HG02973 (cell line): ENCODE measurements at regions not wholly inside any gene's neighbourhood (a gene's known extent, or its start where the extent isn't known, plus 50 kb on each side); places are given as distances from the start of the nearest gene placed in this dataset.

ENCODE experiments used
- ATAC-seq: cut with Tn5 transposase; IDR thresholded peaks from one replicate; pipeline ENCODE4 v1.9.1; 2021; ENCODE audit warnings: moderate library complexity; ENCODE audit not compliant: unreplicated experiment

DNA sequence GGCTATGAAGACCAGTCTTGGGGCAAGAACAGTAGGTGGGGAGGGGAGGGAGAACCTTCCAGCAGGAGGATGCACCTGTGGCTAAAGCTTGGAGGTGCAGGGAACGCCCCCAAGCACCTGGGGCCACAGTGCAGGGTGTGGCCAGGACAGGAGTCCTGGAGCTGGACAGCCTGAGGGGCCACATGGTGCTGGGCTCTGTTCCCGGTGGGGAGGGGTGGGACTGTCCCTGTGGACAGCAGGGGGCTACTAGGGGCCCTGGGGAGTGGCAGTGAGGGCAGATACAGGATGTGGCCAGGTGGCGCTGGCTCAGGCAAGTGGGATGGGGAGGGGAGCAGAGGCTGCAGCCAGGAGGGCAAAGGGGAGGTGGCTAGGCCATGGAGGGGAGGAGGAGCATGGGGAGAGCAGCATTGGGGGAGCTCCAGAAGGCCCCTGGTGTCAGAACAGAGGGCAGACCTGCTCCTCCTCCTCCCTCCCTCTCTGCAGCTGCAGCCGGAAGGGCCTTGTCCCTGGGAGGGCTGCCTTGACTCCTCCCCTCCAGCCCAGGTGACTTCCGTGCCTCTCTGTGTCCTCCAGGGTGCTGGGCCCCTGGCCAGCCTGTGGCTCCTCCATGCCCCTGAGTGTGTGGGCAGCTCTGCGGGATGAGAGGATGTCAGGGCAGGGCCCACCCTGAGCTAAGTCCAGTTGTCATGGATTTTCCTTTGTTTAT lies 68.4 kb upstream of the DLK1 start:
- ATAC-seq: no peak

- no peak for ATAC-seq
Observed at GRCh38 chr14:100659345-100660001, 67.2 kb upstream of the DLK1 start.

DNA sequence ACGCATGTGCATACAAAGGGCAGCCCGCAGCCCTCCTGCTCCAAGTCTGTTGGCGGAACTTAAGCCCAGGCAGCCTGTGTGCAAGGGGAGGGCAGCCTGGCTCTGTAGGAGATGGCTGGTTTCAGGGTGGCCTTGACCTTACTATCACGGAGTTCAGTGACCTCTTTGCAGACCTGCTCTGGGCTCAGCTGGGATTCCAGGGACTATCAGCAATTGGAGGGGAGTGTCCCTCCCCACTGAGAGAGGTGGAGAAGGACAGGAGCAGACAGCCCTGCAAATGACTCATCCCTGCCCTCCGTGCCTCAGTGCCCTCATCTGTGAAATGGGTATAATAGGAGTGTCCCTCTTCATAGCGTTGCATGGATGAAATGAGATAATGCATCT lies 66.2 kb upstream of the DLK1 start:
- no peak for ATAC-seq

DNA sequence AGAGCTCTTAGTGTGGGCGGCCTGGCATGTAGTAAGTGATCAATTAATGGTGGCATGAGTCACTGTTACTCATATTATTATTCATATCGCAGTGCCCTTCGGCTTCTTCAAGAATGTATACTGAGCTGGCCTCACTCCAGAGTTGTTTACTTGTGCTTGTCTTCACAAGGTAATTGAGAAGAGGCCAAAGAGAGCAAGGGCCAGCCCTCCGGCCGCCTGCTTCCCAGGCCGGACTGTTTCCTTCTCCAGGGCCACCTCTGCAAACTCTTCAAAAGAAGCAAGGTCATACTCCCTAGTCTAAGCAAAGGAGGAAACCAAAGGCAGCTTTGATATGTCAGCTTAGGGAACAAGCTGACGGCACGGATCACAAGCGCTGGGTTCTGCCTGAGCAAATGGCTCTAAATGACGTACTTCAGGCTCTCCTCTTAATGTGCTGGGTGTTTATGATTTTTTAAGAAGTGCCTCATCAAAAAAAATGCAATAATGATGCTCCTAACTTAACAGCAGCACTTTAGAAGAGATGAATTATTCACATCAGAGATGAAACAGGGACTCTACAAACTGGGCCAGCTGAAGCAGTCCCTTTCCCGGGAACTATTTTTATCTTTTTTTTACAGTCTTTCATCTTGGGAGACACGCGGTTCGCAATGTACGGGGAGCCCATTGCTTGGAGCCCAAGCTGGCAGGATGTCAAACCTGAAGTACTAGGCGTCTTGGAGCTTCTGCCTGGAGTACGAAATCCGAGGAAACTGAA lies 65.6 kb upstream of the DLK1 start:
- no peak for ATAC-seq

- ATAC-seq: no peak
Observed at GRCh38 chr14:100662879-100663760, 63.6 kb upstream of the DLK1 start.

GRCh38 chr14:100663761-100664052 lies 63.0 kb upstream of the DLK1 start:
- ATAC-seq: no peak

GRCh38 chr14:100664231-100664630 lies 62.5 kb upstream of the DLK1 start:
- ATAC-seq: no peak

- no peak for ATAC-seq
Observed at GRCh38 chr14:100664841-100665510, 61.7 kb upstream of the DLK1 start.

DNA sequence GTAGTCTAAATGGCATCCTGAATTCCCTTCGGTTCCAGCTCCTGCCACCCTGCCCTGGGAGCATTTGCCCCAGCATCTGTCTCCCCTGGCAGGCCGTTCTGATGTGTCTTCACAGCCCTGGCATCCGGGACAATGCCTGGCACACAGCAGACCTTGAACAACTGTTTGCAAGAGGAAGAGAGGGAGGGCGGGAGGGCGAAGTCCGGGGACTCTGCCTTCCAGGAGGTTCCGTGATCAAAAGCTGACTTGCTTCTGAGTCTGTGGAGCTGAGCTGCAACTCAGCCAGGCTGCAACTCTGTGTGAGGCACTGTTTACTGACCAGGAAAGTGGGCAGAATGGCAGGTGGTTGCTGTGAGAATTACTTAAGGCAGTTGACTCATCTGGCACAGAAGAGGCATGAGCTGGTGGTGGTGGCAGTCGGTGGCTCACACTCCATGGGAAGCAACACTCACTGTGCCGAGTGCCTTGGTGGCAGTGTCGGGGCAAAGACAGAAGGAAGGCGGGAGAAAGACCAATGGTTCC lies 61.1 kb upstream of the DLK1 start:
- ATAC-seq: no peak

GRCh38 chr14:100666403-100666802 lies 60.3 kb upstream of the DLK1 start:
- no peak for ATAC-seq

DNA sequence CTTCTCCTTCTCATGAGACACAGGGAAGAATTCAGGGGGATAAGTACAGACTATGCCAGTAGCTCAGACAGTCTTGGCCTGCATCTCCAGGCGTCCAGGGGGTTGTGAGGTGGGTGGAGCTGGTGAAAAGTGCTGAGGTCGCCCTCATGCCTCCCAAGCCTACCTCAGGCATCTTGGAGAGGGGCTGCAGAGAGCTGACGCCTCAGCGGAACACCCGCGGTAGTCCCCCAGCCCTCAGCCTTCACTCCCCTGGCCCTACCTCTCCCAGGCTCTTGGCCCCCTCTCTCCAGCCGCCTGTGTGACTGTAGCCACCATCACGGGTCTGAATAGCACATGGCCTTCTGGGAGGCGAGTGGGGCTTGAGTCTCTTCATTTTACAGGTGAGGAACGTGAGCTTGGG lies 59.8 kb upstream of the DLK1 start:
- ATAC-seq: no peak

GRCh38 chr14:100667656-100668055 lies 59.0 kb upstream of the DLK1 start:
- no peak for ATAC-seq

DNA sequence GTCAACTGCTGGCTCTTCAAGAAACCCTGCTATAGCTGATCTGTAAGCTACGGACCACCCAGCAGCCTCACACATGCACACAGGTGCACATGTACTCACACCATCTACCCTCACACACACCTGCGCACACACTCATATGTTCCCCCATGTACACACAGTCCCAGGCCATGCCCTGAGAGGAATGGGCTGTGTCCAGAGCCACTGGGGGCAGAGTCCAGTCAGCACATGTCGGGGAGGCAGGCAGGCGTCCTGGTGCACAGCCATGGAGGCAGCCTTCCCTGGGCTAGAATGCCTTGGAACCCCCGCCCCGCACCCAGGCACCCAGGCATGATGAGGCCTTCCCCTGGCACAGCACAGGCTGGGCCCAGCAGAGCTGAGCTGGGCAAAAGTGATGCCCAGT lies 58.3 kb upstream of the DLK1 start:
- no peak for ATAC-seq

DNA sequence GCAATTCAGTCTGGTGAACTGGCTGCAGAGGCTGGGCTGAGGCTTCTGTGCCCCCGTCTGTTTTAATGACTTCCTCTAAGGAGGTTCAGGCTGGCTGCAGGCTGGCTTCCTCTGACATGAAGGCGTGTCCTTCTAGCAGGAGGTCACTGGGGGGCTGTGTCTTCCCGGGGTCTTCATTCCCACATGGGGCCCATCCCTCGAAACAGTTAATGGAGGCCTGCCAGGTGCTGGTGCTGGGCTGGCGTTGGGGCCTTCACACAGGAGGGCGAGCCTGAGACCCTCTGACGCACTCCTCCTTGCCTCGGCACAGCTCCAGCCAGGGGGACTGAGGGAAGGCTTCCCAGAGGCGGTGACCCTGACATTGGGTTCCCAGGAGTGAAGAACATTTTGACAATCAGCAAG lies 57.7 kb upstream of the DLK1 start:
- ATAC-seq: no peak

DNA sequence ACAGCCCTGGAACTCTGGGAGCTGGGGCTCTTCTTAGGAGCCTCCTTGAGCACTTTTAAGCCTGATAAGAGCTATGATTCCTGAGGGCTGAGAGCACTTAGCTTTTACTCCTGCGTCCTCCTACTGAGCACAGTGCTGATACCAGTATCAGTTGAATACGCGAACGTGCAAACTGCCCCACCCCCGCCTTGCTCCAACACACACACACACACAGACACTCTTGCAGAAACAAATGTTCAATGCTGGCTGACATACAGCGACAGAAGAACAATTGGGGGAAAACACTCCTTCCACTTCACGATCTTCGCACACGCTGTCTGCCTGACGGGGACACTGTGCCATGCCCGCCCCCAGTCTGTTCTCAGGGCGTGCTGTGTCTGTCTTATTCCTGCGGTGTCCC lies 57.2 kb upstream of the DLK1 start:
- no peak for ATAC-seq

DNA sequence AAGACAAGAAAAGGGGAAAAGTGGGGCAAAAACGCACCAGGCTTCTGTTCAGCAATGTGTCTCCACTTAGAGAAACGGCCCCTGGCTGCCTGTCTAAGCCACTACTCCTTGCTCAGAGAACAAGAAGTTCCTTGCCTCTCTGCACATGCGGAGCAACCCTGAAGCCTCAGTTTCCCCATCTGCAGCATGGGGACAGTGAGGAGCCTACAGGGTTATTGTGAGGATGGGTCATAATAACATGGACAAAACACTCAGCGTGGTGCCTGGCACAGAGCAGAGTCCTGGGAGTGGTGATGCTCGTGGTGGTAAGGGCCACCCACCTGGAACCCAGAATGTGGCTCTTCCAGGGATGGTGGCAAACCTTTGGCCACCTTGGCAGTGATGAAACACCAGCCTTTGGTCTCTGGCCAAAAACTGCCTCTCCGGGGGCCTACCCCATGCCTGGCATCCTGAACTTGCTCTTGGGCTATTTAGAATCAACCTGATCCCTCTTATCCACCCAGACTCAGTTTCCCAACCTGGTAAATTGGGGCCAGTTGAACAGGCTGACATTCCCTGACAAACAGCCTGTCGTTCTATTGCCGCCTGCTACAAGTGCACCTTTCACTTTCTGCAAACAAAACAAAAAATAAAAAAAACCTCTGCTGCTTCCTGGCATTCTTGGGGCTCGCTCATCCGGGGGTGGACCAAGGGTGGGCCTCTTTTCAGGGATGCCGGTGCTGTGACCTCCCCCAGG lies 56.5 kb upstream of the DLK1 start:
- no peak for ATAC-seq

GRCh38 chr14:100670753-100671049 lies 56.0 kb upstream of the DLK1 start:
- no peak for ATAC-seq

DNA sequence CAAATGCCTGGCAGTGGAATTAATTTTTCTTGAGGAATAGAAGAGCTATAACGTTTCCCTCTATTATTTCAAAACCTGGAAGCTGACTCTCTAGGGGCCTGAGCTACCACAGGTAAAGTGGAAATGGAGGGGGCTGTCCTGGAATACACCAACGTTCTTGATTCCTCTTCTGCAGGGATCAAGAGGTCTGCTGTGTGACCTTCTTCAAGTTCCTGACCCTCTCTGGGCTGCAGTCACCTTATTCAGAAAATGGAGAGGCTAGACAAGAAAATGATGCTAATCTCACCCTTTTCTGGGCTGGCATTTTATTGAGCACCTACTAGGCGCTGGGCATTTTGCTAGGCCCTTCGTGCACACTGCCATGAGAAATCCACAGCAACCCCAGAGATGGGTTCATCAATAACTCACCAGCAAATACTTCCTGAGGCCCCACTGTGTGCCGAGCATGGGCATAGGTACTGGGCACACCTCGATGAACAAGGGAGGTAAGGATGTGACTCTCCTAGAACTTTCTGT lies 55.2 kb upstream of the DLK1 start:
- ATAC-seq: no peak

DNA sequence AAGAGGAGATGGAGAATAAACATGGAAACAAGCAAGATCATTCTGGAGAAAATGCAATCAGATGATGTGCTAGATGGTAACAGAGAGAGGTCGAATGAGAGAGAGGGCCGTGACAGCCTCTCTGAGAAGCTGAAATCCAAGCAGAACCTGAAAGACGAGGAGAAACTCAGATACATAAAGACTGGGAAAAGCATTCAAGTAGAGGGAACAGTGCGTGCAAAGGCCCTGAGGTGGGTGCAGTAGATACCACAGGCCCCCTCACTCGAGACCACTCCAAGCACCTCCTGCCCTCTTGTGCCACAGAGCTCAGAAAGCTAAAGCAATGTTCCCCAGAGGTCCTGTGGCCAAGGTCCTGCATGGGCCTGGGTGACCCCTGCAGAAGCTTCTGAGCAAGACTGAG lies 54.8 kb upstream of the DLK1 start:
- ATAC-seq: no peak
